ENCODE measurements at regions not wholly inside any gene's neighbourhood (a gene's known extent, or its start where the extent isn't known, plus 50 kb on each side); places are given as distances from the start of the nearest gene placed in this dataset.

DNA sequence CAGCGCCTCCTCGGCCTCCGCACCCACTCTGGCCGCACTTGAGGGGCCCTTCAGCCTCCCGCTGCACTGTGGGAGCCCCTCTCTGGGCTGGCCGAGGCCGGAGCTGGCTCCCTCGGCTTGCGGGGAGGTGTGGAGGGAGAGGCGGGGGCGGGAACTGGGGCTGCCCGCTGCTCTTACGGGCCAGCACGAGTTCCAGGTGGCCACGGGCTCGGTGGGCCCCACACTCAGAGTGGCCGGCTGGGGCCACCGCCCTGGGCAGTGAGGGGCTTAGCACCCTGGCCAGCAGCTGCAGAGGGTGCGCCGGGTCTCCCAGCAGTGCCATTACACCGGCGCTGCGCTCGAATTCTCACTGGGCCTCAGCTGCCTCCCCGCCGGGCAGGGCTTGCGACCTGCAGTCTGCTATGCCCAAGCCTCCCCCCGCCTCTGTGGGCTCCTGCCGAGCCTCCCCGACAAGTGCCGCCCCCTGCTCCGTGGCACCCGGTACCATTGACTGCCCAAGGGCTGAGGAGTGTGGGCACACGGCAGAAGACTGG, 167.1 kb upstream of the PLSCR5 start:
- TF ChIP-seq, protein P1, sequence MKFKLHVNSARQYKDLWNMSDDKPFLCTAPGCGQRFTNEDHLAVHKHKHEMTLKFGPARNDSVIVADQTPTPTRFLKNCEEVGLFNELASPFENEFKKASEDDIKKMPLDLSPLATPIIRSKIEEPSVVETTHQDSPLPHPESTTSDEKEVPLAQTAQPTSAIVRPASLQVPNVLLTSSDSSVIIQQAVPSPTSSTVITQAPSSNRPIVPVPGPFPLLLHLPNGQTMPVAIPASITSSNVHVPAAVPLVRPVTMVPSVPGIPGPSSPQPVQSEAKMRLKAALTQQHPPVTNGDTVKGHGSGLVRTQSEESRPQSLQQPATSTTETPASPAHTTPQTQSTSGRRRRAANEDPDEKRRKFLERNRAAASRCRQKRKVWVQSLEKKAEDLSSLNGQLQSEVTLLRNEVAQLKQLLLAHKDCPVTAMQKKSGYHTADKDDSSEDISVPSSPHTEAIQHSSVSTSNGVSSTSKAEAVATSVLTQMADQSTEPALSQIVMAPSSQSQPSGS (CRISPR knock-in tag; IDR thresholded peaks at IDR 0.05; ENCODE audit: borderline replicate concordance, low read depth): no peak
- no peak for TF ChIP-seq ZNF219 (CRISPR knock-in tag; IDR thresholded peaks at IDR 0.05; ENCODE audit: borderline replicate concordance)
- no peak for TF ChIP-seq MYBL2 (CRISPR knock-in tag; IDR thresholded peaks at IDR 0.05)
- no peak for TF ChIP-seq CTCF (IDR thresholded peaks at IDR 0.05)
- no peak for TF ChIP-seq NR3C1 (CRISPR knock-in tag; conservative IDR thresholded peaks at IDR 0.05; ENCODE audit: low read depth)
- no peak for TF ChIP-seq NFYB (CRISPR knock-in tag; conservative IDR thresholded peaks at IDR 0.05; ENCODE audit: low read depth)
- TF ChIP-seq, protein P2, sequence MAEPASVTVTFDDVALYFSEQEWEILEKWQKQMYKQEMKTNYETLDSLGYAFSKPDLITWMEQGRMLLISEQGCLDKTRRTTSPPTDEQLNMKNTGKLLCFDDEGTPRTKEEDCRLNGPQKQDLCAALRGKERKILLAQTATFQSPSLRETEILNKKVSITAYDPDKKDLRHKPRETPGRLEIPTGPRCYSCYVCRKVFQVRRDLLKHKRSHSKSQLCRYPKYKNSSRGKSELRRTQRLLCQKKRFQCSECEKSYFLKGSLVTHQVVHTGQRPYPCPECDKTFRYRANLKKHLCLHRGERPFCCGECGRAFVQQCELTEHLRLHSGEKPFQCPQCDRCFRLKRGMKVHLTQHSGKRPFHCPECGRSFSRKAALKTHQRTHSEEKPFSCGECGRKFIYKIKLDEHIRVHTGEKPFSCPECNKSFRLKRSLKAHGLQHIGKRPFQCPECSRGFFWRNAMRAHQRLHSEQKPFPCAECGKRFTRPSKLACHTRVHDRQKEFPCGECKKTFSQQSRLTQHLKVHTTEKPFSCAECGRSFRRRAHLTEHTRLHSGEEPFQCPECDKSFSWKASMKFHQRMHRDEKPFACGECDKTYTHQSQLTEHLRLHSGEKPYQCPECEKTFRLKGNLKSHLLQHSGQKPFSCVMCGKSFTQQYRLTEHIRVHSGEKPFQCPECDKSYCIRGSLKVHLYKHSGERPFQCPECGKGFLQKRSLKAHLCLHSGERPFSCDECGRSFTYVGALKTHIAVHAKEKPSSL (CRISPR knock-in tag; conservative IDR thresholded peaks at IDR 0.05): no peak
- no peak for TF ChIP-seq USF2 (CRISPR knock-in tag; IDR thresholded peaks at IDR 0.05)
- TF ChIP-seq CREB1 (CRISPR knock-in tag; IDR thresholded peaks at IDR 0.05): no peak
- no peak for TF ChIP-seq E2F4 (CRISPR knock-in tag; IDR thresholded peaks at IDR 0.05; ENCODE audit: borderline replicate concordance, low read depth)
- TF ChIP-seq, protein P3, sequence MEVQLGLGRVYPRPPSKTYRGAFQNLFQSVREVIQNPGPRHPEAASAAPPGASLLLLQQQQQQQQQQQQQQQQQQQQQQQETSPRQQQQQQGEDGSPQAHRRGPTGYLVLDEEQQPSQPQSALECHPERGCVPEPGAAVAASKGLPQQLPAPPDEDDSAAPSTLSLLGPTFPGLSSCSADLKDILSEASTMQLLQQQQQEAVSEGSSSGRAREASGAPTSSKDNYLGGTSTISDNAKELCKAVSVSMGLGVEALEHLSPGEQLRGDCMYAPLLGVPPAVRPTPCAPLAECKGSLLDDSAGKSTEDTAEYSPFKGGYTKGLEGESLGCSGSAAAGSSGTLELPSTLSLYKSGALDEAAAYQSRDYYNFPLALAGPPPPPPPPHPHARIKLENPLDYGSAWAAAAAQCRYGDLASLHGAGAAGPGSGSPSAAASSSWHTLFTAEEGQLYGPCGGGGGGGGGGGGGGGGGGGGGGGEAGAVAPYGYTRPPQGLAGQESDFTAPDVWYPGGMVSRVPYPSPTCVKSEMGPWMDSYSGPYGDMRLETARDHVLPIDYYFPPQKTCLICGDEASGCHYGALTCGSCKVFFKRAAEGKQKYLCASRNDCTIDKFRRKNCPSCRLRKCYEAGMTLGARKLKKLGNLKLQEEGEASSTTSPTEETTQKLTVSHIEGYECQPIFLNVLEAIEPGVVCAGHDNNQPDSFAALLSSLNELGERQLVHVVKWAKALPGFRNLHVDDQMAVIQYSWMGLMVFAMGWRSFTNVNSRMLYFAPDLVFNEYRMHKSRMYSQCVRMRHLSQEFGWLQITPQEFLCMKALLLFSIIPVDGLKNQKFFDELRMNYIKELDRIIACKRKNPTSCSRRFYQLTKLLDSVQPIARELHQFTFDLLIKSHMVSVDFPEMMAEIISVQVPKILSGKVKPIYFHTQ (CRISPR knock-in tag; IDR thresholded peaks at IDR 0.05): no peak

Data from WTC11 (cell line).